Transverse colon (tissue), 4 donors: ENCODE measurements at regions not wholly inside any gene's neighbourhood (a gene's known extent, or its start where the extent isn't known, plus 50 kb on each side); places are given as distances from the start of the nearest gene placed in this dataset.

Experiments used
- DNase-seq: peaks from one replicate; pipeline ENCODE4 v3.0.0-alpha.2; 2019
- H3K27ac ChIP-seq, 4 donors: fragments of 200-600 bp; sonication (generic); 2 replicates each; pipeline ENCODE4 v1.5.1; 2016 to 2018; ENCODE audit warnings: inconsistent platforms in 4 of 4
- H3K27me3 ChIP-seq: fragments of 200-600 bp; sonication (generic); 2 replicates; pipeline ENCODE4 v1.5.1; 2017; ENCODE audit warnings: inconsistent platforms
- H3K36me3 ChIP-seq, 4 donors: fragments of 200-600 bp; sonication (generic); 2 replicates each; pipeline ENCODE4 v1.5.1; 2017 to 2019; ENCODE audit warnings: inconsistent platforms in 4 of 4
- H3K4me1 ChIP-seq, 4 donors: fragments of 200-600 bp; sonication (generic); 2 replicates each; pipeline ENCODE4 v1.5.1; 2017 to 2020; ENCODE audit warnings: inconsistent platforms in 4 of 4
- H3K4me3 ChIP-seq, 4 donors: fragments of 200-600 bp; sonication (generic); 1 replicate in 1 of 4; 2 replicates in 3 of 4; pipeline versions ENCODE4 v1.5.1 to v1.6.1; 2017 to 2019; ENCODE audit warnings: inconsistent platforms in 4 of 4
- H3K9me3 ChIP-seq, 2 donors: fragments of 200-600 bp; sonication (generic); 2 replicates each; pipeline ENCODE4 v1.5.1; 2017 to 2019; ENCODE audit warnings: inconsistent platforms in 2 of 2
- CTCF ChIP-seq, 5 experiments: fragments of 200-600 bp in 3 of 5; fragments of 450-650 bp in 2 of 5; sonication (generic) in 3 of 5; IDR thresholded peaks; 1 replicate in 2 of 5; 2 replicates in 3 of 5; pipeline ENCODE4 v1.5.1; 2016 to 2017; ENCODE audit warnings: antibody characterized with exemption in 5 of 5, inconsistent platforms in 3 of 5, mild to moderate bottlenecking in 2 of 5, moderate library complexity in 1 of 5
- EP300 ChIP-seq: sonication (generic); formaldehyde crosslinking; IDR thresholded peaks from one replicate; pipeline ENCODE4 v1.6.1; 2017; ENCODE audit warnings: antibody characterized with exemption, low read depth
- POLR2A ChIP-seq: fragments of 450-650 bp; IDR thresholded peaks from one replicate; pipeline ENCODE4 v1.6.1; 2016; ENCODE audit warnings: antibody characterized with exemption, mild to moderate bottlenecking, moderate library complexity
- POLR2AphosphoS5 ChIP-seq, 3 donors: sonication (generic); formaldehyde crosslinking; IDR thresholded peaks; one replicate each; pipeline ENCODE4 v1.6.1; 2016; ENCODE audit warnings: antibody characterized with exemption in 3 of 3
- WGBS, 2 donors: methylation state at CpG; one replicate each; pipeline ENCODE4 v1.1.5; 2018; ENCODE audit warnings: low coverage in 1 of 2; 5-methylcytosine and 5-hydroxymethylcytosine counted together
- in situ Hi-C, 4 donors: fragments of 200-750 bp; cut with MboI; loops; one replicate each; pipeline versions ENCODE4 v1.15.0 to v1.15.1; 2017; ENCODE audit warnings: low sequenced_read_pairs in 3 of 4, low pct_ligation_motif_present in 1 of 4, low pct_unique_long_range_greater_than_20kb in 1 of 4
- intact Hi-C: fragments of 100-400 bp; cut with DNase I; formaldehyde crosslinking; loops from one replicate; pipeline ENCODE4 v1.15.1; 2023; ENCODE audit warnings: low total_unique reads

GRCh38 chr10:10293481-10293951, 724.2 kb upstream of the CELF2 start:
- Histone ChIP-seq H3K4me1 (no peaks in the 10 kb centered on the region), H3K9me3 (no peaks in the 10 kb centered on the region), H3K4me3 (no peak overlapping the region), H3K36me3 (no peaks in the 10 kb centered on the region), H3K27me3 (no peaks in the 10 kb centered on the region), H3K27ac (no peak overlapping the region)
- 17 to 28% methylated on average over 3 to 7 of the region's 7 CpGs for WGBS, 2 donors
- TF ChIP-seq CTCF (IDR thresholded peaks at IDR 0.05) = no peak
- no peak for TF ChIP-seq POLR2A
- no peak for TF ChIP-seq EP300
- no peak for TF ChIP-seq POLR2AphosphoS5 (IDR thresholded peaks at IDR 0.05)
- DNase-seq = no peak
- in situ Hi-C loops (no loop called here), intact Hi-C loops (no loop called here)

GRCh38 chr10:10294184-10294880, 723.3 kb upstream of the CELF2 start:
- Histone ChIP-seq H3K9me3 (no peaks in the 10 kb centered on the region), H3K36me3 (no peaks in the 10 kb centered on the region), H3K4me3 (no peak overlapping the region), H3K27ac (no peak overlapping the region), H3K4me1 (no peaks in the 10 kb centered on the region), H3K27me3 (no peaks in the 10 kb centered on the region)
- in situ Hi-C loops = no loop called here
- TF ChIP-seq EP300 (no peak), CTCF (IDR thresholded peaks at IDR 0.05) (no peak), POLR2A (no peak), POLR2AphosphoS5 (IDR thresholded peaks at IDR 0.05) (no peak)
- intact Hi-C loops = no loop called here
- DNase-seq = no peak
- 82 to 84% methylated on average over 9 of the region's 9 CpGs for WGBS, 2 donors

DNA sequence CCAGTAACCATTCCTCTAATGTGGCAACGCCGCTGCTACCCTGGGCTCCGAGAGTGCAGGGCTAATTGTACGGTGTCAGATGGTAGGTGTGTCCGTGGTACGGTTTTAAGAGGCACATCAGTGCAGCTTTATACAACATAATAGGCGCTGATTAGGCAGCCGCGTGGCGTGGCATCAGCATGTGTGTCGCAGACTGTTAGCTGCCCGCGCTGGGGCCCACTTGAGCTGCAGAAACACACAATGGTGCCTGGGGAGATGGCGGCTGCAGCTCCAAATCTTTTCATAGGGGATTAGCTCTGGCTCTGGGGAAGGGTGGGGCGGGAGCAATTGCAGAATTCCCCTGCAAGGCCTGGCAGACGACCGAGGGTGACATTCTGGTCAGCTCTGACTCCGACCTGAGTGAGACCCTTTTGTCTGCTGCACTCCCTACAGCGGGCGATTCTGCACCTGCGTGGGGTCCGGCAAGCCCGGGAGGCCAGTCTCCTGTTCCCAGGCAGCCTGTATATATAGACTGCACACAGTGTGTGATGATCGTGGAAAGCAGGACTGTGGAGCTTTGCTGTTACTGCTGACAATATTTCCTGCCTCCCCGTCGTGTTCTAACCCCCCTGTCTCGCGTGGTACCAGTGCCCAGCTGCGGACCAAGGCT, 722.7 kb upstream of the CELF2 start:
- TF ChIP-seq POLR2AphosphoS5 (IDR thresholded peaks at IDR 0.05) (no peak), POLR2A (no peak), CTCF (IDR thresholded peaks at IDR 0.05) (no peak), EP300 (no peak)
- Histone ChIP-seq H3K36me3 (no peaks in the 10 kb centered on the region), H3K9me3 (no peaks in the 10 kb centered on the region), H3K4me3 (no peak overlapping the region), H3K27me3 (no peaks in the 10 kb centered on the region), H3K4me1 (no peaks in the 10 kb centered on the region), H3K27ac (no peak overlapping the region)
- intact Hi-C loops (no loop called here), in situ Hi-C loops (no loop called here)
- WGBS, 2 donors = 80 to 84% methylated on average over 2 to 21 of the region's 29 CpGs
- DNase-seq = no peak

GRCh38 chr10:10295537-10295936, 722.1 kb upstream of the CELF2 start:
- Histone ChIP-seq H3K27ac (no peak overlapping the region), H3K4me3 (no peak overlapping the region), H3K36me3 (no peaks in the 10 kb centered on the region), H3K27me3 (no peaks in the 10 kb centered on the region), H3K4me1 (no peaks in the 10 kb centered on the region), H3K9me3 (no peaks in the 10 kb centered on the region)
- intact Hi-C loops = no loop called here
- DNase-seq = no peak
- TF ChIP-seq CTCF (IDR thresholded peaks at IDR 0.05) = no peak
- TF ChIP-seq POLR2A = no peak
- no peak for TF ChIP-seq EP300
- no peak for TF ChIP-seq POLR2AphosphoS5 (IDR thresholded peaks at IDR 0.05)
- WGBS, 2 donors = 59 to 75% methylated on average over 6 to 10 of the region's 10 CpGs
- in situ Hi-C loops = no loop called here
